ENCODE measurements at regions not wholly inside any gene's neighbourhood (a gene's known extent, or its start where the extent isn't known, plus 50 kb on each side); places are given as distances from the start of the nearest gene placed in this dataset.

GRCh38 chrX:116290359-116290758 is 119.8 kb downstream of the AGTR2 start:
- in situ Hi-C loops (cut with HindIII; ENCODE audit: low pct_unique_long_range_greater_than_20kb, low sequenced_read_pairs) (no loop called here), intact Hi-C loops (cut with micrococcal nuclease; ENCODE audit: unreplicated experiment) (no loop called here)
- no peaks in the 10 kb centered on the region for H3K27me3 ChIP-seq (ENCODE audit: control insufficient read depth, insufficient read depth, low read length)
- TF ChIP-seq TCF7L2 (IDR thresholded peaks at IDR 0.05; ENCODE audit: low read depth, low read length) (no peak), SIN3A (IDR thresholded peaks at IDR 0.05; ENCODE audit: borderline replicate concordance, insufficient read depth, low read depth, low read length) (no peak), POLR2AphosphoS5 (IDR thresholded peaks at IDR 0.05; ENCODE audit: low read depth, low read length) (no peak), REST (IDR thresholded peaks at IDR 0.05; ENCODE audit: insufficient read depth in 1 of 2, low read depth in 2 of 2, low read length in 1 of 2) (no peak)
- TF ChIP-seq, protein P1, sequence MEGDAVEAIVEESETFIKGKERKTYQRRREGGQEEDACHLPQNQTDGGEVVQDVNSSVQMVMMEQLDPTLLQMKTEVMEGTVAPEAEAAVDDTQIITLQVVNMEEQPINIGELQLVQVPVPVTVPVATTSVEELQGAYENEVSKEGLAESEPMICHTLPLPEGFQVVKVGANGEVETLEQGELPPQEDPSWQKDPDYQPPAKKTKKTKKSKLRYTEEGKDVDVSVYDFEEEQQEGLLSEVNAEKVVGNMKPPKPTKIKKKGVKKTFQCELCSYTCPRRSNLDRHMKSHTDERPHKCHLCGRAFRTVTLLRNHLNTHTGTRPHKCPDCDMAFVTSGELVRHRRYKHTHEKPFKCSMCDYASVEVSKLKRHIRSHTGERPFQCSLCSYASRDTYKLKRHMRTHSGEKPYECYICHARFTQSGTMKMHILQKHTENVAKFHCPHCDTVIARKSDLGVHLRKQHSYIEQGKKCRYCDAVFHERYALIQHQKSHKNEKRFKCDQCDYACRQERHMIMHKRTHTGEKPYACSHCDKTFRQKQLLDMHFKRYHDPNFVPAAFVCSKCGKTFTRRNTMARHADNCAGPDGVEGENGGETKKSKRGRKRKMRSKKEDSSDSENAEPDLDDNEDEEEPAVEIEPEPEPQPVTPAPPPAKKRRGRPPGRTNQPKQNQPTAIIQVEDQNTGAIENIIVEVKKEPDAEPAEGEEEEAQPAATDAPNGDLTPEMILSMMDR (IDR thresholded peaks at IDR 0.05): no peak
- DNase-seq (ENCODE audit: low read depth, low spot score) (no peak), ATAC-seq (no peak)
- POLR2A ChIA-PET: no interaction called here
- H3K27ac ChIP-seq (ENCODE audit: low read length): no peak overlapping the region
- no peaks in the 10 kb centered on the region for H3K36me3 ChIP-seq (ENCODE audit: control insufficient read depth, insufficient read depth, low read length)
- no peaks in the 10 kb centered on the region for H3K4me1 ChIP-seq (ENCODE audit: control insufficient read depth, insufficient read depth, low read length)
- no TSS peak for BruUV-seq (replicated peaks)
- no peaks in the 10 kb centered on the region for H3K9me3 ChIP-seq (ENCODE audit: control insufficient read depth, insufficient read depth, low read depth, low read length)
- CTCF ChIA-PET: no interaction called here
- H3K4me3 ChIP-seq (ENCODE audit: low read depth in 2 of 2, low read length in 2 of 2): no peak overlapping the region

DNA sequence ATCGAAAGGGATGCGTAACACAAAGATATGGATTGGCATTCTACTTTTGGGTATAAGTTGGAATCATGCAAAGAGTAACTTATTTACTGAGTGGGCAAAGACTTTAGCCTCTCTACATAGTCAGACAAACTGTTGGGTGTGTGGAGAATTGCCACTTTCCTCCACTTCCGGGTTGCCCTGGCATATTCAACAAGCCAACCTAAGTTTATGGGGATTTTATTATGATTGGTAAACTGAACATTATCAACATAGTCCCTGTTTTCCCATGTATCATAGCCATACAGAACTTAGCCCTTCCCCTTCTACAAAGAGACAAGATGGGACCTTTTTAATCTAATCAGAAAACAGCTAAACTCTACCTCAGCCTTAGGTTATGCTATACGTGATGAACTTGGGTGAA is 121.6 kb downstream of the AGTR2 start:
- in situ Hi-C loops (cut with HindIII; ENCODE audit: low pct_unique_long_range_greater_than_20kb, low sequenced_read_pairs): no loop called here
- H3K36me3 ChIP-seq (ENCODE audit: control insufficient read depth, insufficient read depth, low read length): no peaks in the 10 kb centered on the region
- H3K27ac ChIP-seq (ENCODE audit: low read length): no peak overlapping the region
- H3K9me3 ChIP-seq (ENCODE audit: control insufficient read depth, insufficient read depth, low read depth, low read length): no peaks in the 10 kb centered on the region
- ATAC-seq (no peak), DNase-seq (ENCODE audit: low read depth, low spot score) (no peak)
- no peak overlapping the region for H3K4me3 ChIP-seq (ENCODE audit: low read depth in 2 of 2, low read length in 2 of 2)
- no peak for TF ChIP-seq TCF7L2 (IDR thresholded peaks at IDR 0.05; ENCODE audit: low read depth, low read length)
- no peak for TF ChIP-seq SIN3A (IDR thresholded peaks at IDR 0.05; ENCODE audit: borderline replicate concordance, insufficient read depth, low read depth, low read length)
- no peak for TF ChIP-seq REST (IDR thresholded peaks at IDR 0.05; ENCODE audit: insufficient read depth in 1 of 2, low read depth in 2 of 2, low read length in 1 of 2)
- TF ChIP-seq, protein P1 (IDR thresholded peaks at IDR 0.05): no peak
- TF ChIP-seq POLR2AphosphoS5 (IDR thresholded peaks at IDR 0.05; ENCODE audit: low read depth, low read length): no peak
- no TSS peak for BruUV-seq (replicated peaks)
- POLR2A ChIA-PET: no interaction called here
- no peaks in the 10 kb centered on the region for H3K27me3 ChIP-seq (ENCODE audit: control insufficient read depth, insufficient read depth, low read length)
- H3K4me1 ChIP-seq (ENCODE audit: control insufficient read depth, insufficient read depth, low read length): no peaks in the 10 kb centered on the region
- intact Hi-C loops (cut with micrococcal nuclease; ENCODE audit: unreplicated experiment): no loop called here
- CTCF ChIA-PET: no interaction called here
